Stimulated activated CD8-positive, alpha-beta memory T cell treated with anti-CD3 and anti-CD28 coated beads, Interleukin-4, amount 100 ng/mL, for 4 hours (primary cell): ENCODE measurements at regions not wholly inside any gene's neighbourhood (a gene's known extent, or its start where the extent isn't known, plus 50 kb on each side); places are given as distances from the start of the nearest gene placed in this dataset.
"Not testable (repeated sequence)": the region's sequence is repeated elsewhere in the genome, so short reads cannot be mapped to it uniquely, and the experiment has no call there.

Experiments used
- DNase-seq, 2 donors: peaks; one replicate each; pipeline ENCODE4 v3.0.0-alpha.2; 2020; ENCODE audit warnings: low read depth in 2 of 2, low spot score in 1 of 2

DNA sequence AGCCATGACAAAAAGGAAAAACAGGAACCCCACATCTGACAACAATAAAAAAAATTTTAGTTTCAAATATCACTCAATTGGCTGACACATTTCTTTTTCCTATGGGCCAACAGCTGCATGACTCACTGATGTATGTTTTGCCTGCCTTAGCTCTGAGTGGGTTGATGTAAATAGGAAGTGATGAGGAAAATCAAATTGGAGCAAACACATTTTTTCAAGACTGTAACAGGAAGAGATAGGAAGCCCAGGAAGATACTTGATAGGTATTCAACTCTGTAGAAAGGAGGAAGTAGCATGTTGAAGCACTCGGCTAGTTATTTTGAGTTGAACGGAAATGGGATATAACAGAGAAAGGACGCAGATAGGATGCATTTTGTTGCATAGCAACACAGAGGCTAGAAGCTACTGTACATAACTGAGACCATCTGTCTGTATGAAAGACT lies 168.0 kb upstream of the NR5A2 start:
- no peak for DNase-seq

DNA sequence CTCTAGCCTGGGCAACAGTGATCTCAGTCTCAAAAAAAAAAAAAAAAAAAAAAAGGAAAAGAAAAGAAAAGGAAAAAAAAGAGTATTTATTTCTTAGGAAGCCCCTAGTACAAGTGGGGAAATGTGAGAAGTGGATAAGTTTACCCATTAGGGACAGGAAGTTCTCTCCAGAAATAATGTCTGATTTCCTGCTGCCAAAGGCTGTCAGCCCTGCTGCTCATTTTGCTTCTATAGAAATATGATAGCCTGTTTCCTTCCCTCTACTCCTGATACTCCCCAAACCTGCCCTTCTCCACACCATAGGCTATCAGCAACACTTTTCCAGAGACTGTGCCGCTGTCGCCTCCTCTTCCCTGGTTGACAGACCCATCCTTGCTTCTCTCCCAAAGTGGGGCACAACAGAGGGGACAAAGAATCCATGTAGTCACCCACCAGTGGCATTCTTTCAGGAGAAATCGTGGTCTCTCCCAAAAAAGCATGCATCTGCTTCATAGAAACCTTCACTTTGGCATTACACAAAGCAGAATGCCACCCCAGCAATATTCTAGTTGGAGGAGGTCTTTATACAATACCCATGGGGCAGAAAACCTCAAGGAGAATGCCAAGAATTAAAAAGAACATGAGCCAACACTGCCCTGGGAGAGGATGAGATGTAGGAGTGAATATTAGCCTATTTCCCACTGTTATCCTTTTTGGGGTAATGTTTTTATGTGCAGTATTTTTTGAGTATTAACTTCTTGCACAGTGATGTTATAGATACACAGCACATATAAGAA lies 166.3 kb upstream of the NR5A2 start:
- DNase-seq: no peak

- DNase-seq: no peak
These were observed 165.5 kb upstream of the NR5A2 start for GRCh38 chr1:199862047-199862446.

GRCh38 chr1:199866210-199866617 lies 161.3 kb upstream of the NR5A2 start:
- DNase-seq: no peak

DNA sequence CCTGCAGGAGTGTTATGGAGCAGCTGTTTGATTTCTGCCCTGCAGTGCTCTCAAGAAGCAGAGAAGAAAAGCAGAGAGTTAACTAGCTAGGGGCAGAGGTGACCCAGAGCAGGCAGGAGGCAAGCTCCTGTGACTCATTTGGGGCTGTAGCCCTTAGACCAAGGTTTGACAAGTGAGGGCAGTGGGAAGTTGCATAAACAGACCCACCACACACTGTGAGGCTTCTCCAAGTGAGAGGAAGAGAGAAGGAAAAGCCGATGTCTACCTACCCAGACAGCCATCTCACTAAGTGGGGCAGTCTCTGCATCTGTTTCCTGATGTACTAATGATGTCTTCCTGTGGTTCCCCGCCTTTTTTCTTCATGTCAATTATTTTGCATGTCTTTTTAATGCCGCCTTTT lies 159.9 kb upstream of the NR5A2 start:
- DNase-seq: no peak

DNA sequence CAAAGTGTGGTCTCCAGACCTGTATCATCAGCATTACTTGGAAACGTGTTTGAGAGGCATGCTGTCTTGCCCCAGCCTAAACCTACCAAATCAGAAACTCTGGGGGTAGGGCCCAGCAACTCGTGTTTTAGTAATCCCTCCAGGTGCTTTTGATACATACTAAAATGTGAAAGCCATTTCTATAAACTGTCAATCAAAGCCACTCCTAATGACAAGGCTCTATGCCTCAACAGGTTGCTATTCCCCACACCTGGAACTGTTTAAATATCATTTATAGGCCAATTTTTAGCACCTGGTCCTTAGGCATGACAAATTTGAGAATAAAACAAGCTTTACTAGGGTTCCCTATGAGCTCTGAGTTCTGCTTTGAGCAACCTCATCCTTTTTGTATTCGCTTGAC lies 158.7 kb upstream of the NR5A2 start:
- DNase-seq: no peak

GRCh38 chr1:199875337-199875736 lies 152.2 kb upstream of the NR5A2 start:
- no peak for DNase-seq

GRCh38 chr1:199875856-199876255 lies 151.7 kb upstream of the NR5A2 start:
- DNase-seq: no peak

DNA sequence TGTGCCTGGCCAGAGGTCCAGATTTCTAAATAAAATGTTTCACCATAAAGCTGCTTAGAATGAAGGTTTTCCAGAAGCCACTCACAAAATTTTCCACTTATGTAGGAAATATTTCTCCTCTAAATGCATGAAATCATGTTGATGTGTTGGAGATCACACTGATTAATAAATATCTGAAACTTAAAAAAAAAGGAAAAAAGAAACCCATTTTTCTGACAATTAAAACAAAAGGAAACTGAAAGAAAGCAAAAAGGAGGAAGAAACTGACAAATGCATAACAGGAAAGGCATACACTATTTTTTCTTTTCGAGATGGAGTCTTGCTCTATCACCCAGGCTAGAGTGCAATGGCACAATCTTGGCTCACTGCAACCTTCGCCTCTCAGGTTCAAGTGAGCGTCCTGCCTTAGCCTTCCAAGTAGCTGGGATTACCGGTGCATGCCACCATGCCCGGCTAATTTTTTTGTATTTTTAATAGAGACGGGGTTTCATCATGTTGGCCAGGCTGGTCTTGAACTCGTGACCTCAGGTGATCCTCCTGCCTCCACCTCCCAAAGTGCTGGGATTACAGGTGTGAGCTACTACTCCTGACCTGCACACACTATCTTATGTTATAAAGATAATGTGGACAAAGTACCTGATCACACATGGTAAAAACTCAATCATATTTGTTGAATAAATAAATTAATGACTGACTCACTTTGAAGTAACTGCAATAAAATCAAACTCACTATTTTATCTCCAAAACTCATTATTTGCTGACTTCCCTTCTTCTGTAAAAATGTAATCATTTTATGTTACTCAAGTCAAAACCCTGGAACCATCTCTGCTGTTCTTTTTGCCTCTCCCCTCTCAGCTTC lies 149.8 kb upstream of the NR5A2 start:
- DNase-seq: no peak

DNA sequence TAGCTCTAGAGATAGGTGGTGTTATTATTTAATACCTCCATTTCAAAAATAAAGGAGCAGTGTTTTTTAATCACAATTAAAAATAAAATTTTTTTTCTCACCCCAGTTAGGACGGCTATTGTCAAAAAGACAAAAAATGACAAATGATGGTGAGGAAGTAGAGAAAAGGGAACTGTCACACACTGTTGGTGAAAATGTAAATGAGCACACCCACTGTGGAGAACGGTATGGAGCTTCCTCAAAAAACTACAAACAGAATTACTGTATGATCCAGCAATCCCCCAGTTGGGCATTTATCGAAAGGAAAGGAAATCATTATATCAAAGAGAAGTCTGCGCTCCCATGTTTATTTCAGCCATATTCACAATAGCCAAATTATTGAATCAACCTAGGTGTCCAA lies 148.7 kb upstream of the NR5A2 start:
- DNase-seq: no peak

DNA sequence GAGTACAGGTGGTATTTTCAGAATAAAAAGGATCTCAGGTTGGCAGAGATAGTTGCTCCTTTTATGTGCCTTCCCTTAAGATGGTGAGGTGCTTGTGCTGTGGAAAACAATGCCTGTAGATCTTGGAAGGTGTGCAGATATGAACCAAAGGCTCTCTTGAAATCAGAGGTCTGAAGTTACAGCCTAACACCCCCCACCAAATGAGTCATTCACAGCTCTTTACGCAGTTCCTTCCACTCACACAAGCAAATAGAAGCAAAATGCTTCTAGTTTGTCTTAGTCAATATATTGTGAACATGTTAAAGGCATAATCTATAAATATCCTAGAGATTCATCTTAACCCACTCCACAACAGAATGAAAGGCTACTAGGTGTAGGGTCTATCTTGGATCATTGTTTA lies 128.9 kb upstream of the NR5A2 start:
- no peak for DNase-seq

DNA sequence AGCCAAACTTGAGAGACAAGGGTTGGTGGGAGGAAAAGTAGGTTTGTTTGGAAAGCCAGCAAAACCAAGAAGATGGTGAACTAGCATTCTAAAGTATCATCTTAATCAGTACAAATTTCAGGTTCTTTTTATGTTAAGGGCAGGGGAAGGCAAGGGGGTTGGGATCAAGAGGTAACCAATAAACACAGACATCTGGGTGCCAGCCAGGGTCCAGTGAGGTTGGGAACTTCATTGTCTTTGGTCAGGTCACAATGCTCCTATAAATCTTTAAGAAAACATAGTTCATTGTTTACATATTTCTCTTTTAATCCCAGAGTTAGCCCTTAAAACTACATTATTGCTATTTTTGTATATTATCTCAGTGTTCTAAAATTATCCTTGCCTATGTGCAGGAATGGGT lies 126.2 kb upstream of the NR5A2 start:
- no peak for DNase-seq

DNA sequence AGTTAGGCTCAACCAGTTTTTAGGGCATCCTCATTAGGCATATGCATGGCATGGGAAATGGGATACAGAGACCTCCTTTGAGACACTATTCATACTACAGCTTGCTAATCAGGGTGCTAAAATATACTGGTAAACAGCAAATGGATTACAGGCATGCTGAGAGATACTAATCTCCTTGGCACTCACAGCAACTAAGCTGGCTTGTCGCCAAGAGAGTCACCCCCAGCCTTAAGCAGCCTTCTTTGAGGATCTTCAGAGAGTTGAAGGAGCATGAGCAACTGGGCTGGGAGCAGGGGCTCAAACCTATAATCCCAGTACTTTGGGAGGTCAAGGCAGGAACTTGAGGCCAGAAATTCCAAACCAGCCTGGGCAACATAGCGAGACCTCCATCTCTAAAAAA lies 120.1 kb upstream of the NR5A2 start:
- DNase-seq: no peak

- no peak for DNase-seq
These were observed 118.4 kb upstream of the NR5A2 start for GRCh38 chr1:199909137-199909536.

DNA sequence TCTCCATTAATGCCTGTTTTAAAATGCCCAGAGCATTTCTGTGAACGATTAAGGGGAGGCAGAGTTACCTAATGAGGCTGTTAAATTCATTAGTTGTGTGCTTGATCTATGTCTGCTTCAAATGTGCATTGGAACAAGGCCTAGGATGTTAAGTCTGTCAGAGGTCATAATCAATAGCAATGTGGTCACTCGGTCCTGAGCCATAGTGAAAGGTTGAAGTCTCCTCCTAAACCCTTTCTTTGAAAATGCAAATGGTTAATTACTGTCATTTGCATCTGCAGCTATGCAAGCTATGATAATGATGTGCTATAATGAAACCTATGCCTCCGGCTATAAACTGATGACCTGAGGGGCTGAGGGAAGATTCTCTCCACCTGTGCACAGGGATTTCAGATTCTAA lies 114.2 kb upstream of the NR5A2 start:
- no peak for DNase-seq

- no peak for DNase-seq
These were observed 113.0 kb upstream of the NR5A2 start for GRCh38 chr1:199914546-199914945.

DNA sequence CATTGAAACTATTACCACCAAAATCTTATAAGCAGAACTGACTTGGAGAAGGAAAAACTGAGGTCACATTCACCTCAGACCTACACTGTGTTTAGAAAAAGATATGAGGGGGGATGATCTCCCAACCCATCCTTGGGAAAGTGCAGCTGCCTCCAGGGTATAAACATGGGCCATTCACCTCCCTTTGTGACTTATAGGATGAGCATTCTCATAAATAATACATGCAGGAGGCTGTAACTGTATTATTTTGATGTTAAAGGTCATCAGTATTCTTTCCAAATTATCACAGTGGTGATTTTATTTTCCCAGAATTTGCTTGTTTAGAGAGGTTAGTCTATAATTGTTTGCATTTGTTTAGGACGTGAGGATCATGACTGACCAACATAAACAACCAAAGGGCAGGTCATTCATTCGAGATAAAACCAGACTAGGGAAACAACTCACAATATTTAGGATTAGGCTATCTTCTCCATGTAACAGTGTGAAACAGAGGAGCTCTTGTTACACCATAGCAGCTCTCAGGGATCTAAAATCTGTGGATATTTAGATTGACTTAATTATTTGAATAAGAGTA lies 109.2 kb upstream of the NR5A2 start:
- DNase-seq: no peak

- no peak for DNase-seq
These were observed 106.9 kb upstream of the NR5A2 start for GRCh38 chr1:199920635-199921034.

DNA sequence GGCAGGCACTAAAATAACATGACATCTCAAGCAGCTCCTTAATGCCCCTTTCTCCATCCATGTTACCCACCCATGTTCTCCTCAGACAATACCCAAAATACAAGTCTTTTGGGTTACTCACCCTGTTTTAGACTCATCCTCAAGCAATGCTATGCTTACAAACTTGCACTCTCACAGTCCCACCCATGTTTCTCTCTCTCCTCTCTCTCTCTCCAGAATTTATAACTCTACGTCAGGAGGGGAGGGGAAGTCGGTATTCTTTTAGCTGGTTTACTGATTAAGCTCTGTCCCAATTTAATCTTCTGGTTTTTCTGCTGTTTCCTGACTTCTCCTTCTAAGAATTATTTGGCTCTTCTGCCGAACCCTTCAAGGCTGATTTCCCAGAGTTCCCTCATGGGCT lies 98.0 kb upstream of the NR5A2 start:
- DNase-seq: no peak

GRCh38 chr1:199930067-199930466 lies 97.4 kb upstream of the NR5A2 start:
- not testable (repeated sequence) for DNase-seq

- peak in 1 of 2 donors; percentile 1 for DNase-seq
These were observed 95.7 kb upstream of the NR5A2 start for GRCh38 chr1:199931666-199932377.
